ENCODE measurements at regions not wholly inside any gene's neighbourhood (a gene's known extent, or its start where the extent isn't known, plus 50 kb on each side); places are given as distances from the start of the nearest gene placed in this dataset.

DNA sequence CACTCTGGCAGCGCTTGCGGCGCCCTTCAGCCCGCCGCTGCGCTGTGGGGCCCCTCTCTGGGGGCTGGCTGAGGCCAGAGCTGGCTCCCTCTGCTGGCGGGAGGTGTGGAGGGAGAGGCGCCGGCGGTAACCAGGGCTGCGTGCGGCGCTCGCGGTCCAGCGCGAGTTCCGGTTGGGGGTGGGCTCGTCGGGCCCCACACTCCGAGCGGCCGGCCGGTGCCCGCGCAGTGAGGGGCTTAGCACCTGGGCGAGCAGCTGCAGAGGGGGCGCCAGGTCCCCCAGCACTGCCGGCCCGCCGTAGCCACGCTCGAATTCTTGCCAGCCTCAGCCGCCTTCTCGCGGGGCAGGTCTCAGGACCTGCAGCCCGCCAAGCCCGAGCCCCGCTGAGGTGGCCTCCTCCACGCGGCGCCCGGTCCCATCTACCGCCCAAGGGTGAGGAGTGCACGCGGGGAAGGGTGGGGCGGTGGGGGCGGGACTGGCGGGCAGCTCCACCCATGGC is 879.0 kb upstream of the SLITRK5 start:
- no peak for FAIRE-seq

GRCh38 chr13:86795858-86796257 is 875.3 kb upstream of the SLITRK5 start:
- FAIRE-seq = no peak
- POLR2A ChIA-PET = no interaction called here
- no peak overlapping the region for H3K27ac ChIP-seq (ENCODE audit: extremely low read length, insufficient read depth, low read length)
- H3K4me1 ChIP-seq (ENCODE audit: insufficient read depth, low read length) = no peaks in the 10 kb centered on the region
- ATAC-seq = no peak
- H3K79me2 ChIP-seq (ENCODE audit: insufficient read depth, low read length) = no peaks in the 10 kb centered on the region
- CTCF ChIA-PET (ENCODE audit: low intra/inter-chr PET ratio, low total read pairs) = no interaction called here
- WGBS (ENCODE audit: low lambda C conversion rate) = 0% methylated on average over 2 of the region's 2 CpGs
- DNase-seq (ENCODE audit: low spot score) = no peak
- H3K9ac ChIP-seq (ENCODE audit: insufficient read depth, low read depth, low read length) = no peak overlapping the region
- H3K4me2 ChIP-seq (ENCODE audit: low read depth, low read length) = no peak overlapping the region
- no peaks in the 10 kb centered on the region for H3K27me3 ChIP-seq (ENCODE audit: control insufficient read depth in 1 of 2, insufficient read depth in 2 of 2, low read length in 2 of 2)
- H3K4me3 ChIP-seq (replicated peaks in 1 of 3; ENCODE audit: insufficient read depth in 1 of 3, low read depth in 2 of 3, low read length in 3 of 3) = no peak overlapping the region
- in situ Hi-C loops (cut with HindIII; ENCODE audit: extremely low pct_ligation_motif_present, low pct_unique_long_range_greater_than_20kb) (no loop called here), intact Hi-C loops (cut with micrococcal nuclease; ENCODE audit: unreplicated experiment) (no loop called here)
- BruUV-seq (replicated peaks) = no TSS peak
- H3K9me3 ChIP-seq (ENCODE audit: low read length) = peaks cover 20% of the 10 kb centered on the region
- no peaks in the 10 kb centered on the region for H4K20me1 ChIP-seq (ENCODE audit: insufficient read depth, low read length)
- no peak overlapping the region for H2AFZ ChIP-seq (ENCODE audit: low read length)
- no peaks in the 10 kb centered on the region for H3K36me3 ChIP-seq (replicated peaks in 1 of 2; ENCODE audit: control insufficient read depth in 1 of 2, insufficient read depth in 2 of 2, low read length in 2 of 2)
- TF ChIP-seq ZFP36 (IDR thresholded peaks at IDR 0.05; ENCODE audit: borderline replicate concordance, low read depth, low read length, partially characterized antibody) (no peak), ZNF879 (CRISPR knock-in tag; IDR thresholded peaks at IDR 0.05) (no peak), IKZF4 (CRISPR knock-in tag; IDR thresholded peaks at IDR 0.05; ENCODE audit: borderline replicate concordance, low read depth, not compliant biosample characterization) (no peak)
- TF ChIP-seq, protein P1, sequence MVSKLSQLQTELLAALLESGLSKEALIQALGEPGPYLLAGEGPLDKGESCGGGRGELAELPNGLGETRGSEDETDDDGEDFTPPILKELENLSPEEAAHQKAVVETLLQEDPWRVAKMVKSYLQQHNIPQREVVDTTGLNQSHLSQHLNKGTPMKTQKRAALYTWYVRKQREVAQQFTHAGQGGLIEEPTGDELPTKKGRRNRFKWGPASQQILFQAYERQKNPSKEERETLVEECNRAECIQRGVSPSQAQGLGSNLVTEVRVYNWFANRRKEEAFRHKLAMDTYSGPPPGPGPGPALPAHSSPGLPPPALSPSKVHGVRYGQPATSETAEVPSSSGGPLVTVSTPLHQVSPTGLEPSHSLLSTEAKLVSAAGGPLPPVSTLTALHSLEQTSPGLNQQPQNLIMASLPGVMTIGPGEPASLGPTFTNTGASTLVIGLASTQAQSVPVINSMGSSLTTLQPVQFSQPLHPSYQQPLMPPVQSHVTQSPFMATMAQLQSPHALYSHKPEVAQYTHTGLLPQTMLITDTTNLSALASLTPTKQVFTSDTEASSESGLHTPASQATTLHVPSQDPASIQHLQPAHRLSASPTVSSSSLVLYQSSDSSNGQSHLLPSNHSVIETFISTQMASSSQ (IDR thresholded peaks at IDR 0.05; ENCODE audit: low read depth) = no peak
- TF ChIP-seq, protein P1 (CRISPR knock-in tag; IDR thresholded peaks at IDR 0.05; ENCODE audit: borderline replicate concordance) = no peak

More for the DNA sequence above, 879.0 kb upstream of the SLITRK5 start:
- Histone ChIP-seq H2AFZ (ENCODE audit: low read length) (no peak overlapping the region), H3K27ac (ENCODE audit: extremely low read length, insufficient read depth, low read length) (no peak overlapping the region), H3K27me3 (ENCODE audit: control insufficient read depth in 1 of 2, insufficient read depth in 2 of 2, low read length in 2 of 2) (no peaks in the 10 kb centered on the region), H4K20me1 (ENCODE audit: insufficient read depth, low read length) (no peaks in the 10 kb centered on the region), H3K9ac (ENCODE audit: insufficient read depth, low read depth, low read length) (no peak overlapping the region), H3K4me1 (ENCODE audit: insufficient read depth, low read length) (no peaks in the 10 kb centered on the region), H3K9me3 (ENCODE audit: low read length) (peaks cover 13% of the 10 kb centered on the region), H3K79me2 (ENCODE audit: insufficient read depth, low read length) (no peaks in the 10 kb centered on the region), H3K4me3 (replicated peaks in 1 of 3; ENCODE audit: insufficient read depth in 1 of 3, low read depth in 2 of 3, low read length in 3 of 3) (no peak overlapping the region), H3K4me2 (ENCODE audit: low read depth, low read length) (no peak overlapping the region), H3K36me3 (replicated peaks in 1 of 2; ENCODE audit: control insufficient read depth in 1 of 2, insufficient read depth in 2 of 2, low read length in 2 of 2) (no peaks in the 10 kb centered on the region)
- in situ Hi-C loops (cut with HindIII; ENCODE audit: extremely low pct_ligation_motif_present, low pct_unique_long_range_greater_than_20kb) (no loop called here), intact Hi-C loops (cut with micrococcal nuclease; ENCODE audit: unreplicated experiment) (no loop called here)
- 99% methylated on average over 15 of the region's 49 CpGs for WGBS (ENCODE audit: low lambda C conversion rate)
- no peak for DNase-seq (ENCODE audit: low spot score)
- CTCF ChIA-PET (ENCODE audit: low intra/inter-chr PET ratio, low total read pairs) = no interaction called here
- POLR2A ChIA-PET = no interaction called here
- BruUV-seq (replicated peaks) = no TSS peak
- no peak for TF ChIP-seq SAFB2 (CRISPR knock-in tag; IDR thresholded peaks at IDR 0.05; ENCODE audit: borderline replicate concordance, low read depth)
- no peak for TF ChIP-seq RAD21 (CRISPR knock-in tag; IDR thresholded peaks at IDR 0.05)
- TF ChIP-seq ZNF629 (CRISPR knock-in tag; conservative IDR thresholded peaks at IDR 0.05) = no peak
- TF ChIP-seq HES4 (CRISPR knock-in tag; IDR thresholded peaks at IDR 0.05; ENCODE audit: borderline replicate concordance) = no peak
- no peak for TF ChIP-seq ZMYM4 (CRISPR knock-in tag; IDR thresholded peaks at IDR 0.05)
- TF ChIP-seq GATAD1 (CRISPR knock-in tag; IDR thresholded peaks at IDR 0.05) = no peak
- TF ChIP-seq ZSCAN22 (CRISPR knock-in tag; IDR thresholded peaks at IDR 0.05) = no peak
- TF ChIP-seq, protein P2, sequence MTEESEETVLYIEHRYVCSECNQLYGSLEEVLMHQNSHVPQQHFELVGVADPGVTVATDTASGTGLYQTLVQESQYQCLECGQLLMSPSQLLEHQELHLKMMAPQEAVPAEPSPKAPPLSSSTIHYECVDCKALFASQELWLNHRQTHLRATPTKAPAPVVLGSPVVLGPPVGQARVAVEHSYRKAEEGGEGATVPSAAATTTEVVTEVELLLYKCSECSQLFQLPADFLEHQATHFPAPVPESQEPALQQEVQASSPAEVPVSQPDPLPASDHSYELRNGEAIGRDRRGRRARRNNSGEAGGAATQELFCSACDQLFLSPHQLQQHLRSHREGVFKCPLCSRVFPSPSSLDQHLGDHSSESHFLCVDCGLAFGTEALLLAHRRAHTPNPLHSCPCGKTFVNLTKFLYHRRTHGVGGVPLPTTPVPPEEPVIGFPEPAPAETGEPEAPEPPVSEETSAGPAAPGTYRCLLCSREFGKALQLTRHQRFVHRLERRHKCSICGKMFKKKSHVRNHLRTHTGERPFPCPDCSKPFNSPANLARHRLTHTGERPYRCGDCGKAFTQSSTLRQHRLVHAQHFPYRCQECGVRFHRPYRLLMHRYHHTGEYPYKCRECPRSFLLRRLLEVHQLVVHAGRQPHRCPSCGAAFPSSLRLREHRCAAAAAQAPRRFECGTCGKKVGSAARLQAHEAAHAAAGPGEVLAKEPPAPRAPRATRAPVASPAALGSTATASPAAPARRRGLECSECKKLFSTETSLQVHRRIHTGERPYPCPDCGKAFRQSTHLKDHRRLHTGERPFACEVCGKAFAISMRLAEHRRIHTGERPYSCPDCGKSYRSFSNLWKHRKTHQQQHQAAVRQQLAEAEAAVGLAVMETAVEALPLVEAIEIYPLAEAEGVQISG (CRISPR knock-in tag; IDR thresholded peaks at IDR 0.05) = no peak
- TF ChIP-seq ZNF496 (CRISPR knock-in tag; IDR thresholded peaks at IDR 0.05; ENCODE audit: insufficient replicate concordance) = no peak
- TF ChIP-seq SIX4 (CRISPR knock-in tag; IDR thresholded peaks at IDR 0.05) = no peak
- no peak for TF ChIP-seq ZSCAN25 (CRISPR knock-in tag; IDR thresholded peaks at IDR 0.05)
- no peak for ATAC-seq

All from HepG2 (cell line).